Gastroesophageal sphincter (tissue), 4 donors: ENCODE measurements at regions not wholly inside any gene's neighbourhood (a gene's known extent, or its start where the extent isn't known, plus 50 kb on each side); places are given as distances from the start of the nearest gene placed in this dataset.

Experiments
- ATAC-seq: fragments of 150-250 bp; one replicate; pipeline ENCODE4 v1.9.1; 2016; ENCODE audit warnings: mild to moderate bottlenecking, moderate library complexity
- H3K27ac ChIP-seq, 4 donors: fragments of 200-600 bp; sonication (generic) in 3 of 4; 1 replicate in 3 of 4; 2 replicates in 1 of 4; pipeline ENCODE4 v1.5.1; 2016 to 2019
- H3K27me3 ChIP-seq: fragments of 200-600 bp; sonication (generic); one replicate; pipeline ENCODE4 v1.5.1; 2019
- H3K36me3 ChIP-seq, 2 donors: fragments of 200-600 bp; sonication (generic); one replicate each; pipeline ENCODE4 v1.5.1; 2019; ENCODE audit warnings: control low read depth in 1 of 2
- H3K4me1 ChIP-seq, 3 donors: fragments of 200-600 bp; sonication (generic); 1 replicate in 2 of 3; 2 replicates in 1 of 3; pipeline ENCODE4 v1.5.1; 2016 to 2019; ENCODE audit warnings: control low read depth in 2 of 3
- H3K4me3 ChIP-seq, 2 donors: fragments of 200-600 bp; sonication (generic); one replicate each; pipeline ENCODE4 v1.5.1; 2019; ENCODE audit warnings: mild to moderate bottlenecking in 1 of 2, moderate library complexity in 1 of 2
- H3K9me3 ChIP-seq, 3 donors: fragments of 200-600 bp; sonication (generic); one replicate each; pipeline ENCODE4 v1.5.1; 2017 to 2019; ENCODE audit warnings: control low read depth in 2 of 3
- CTCF ChIP-seq, 4 experiments: fragments of 200-600 bp in 2 of 4; fragments of 450-650 bp in 2 of 4; sonication (generic) in 1 of 4; IDR thresholded peaks; one replicate each; pipeline ENCODE4 v1.5.1; 2017 to 2019; ENCODE audit warnings: antibody characterized with exemption in 4 of 4, mild to moderate bottlenecking in 2 of 4, moderate library complexity in 2 of 4
- EP300 ChIP-seq: sonication (generic); formaldehyde crosslinking; IDR thresholded peaks from one replicate; pipeline ENCODE4 v1.6.1; 2017; ENCODE audit warnings: antibody characterized with exemption, mild to moderate bottlenecking
- POLR2A ChIP-seq, 2 donors: fragments of 450-650 bp; IDR thresholded peaks; one replicate each; pipeline ENCODE4 v1.6.1; 2017; ENCODE audit warnings: antibody characterized with exemption in 2 of 2, mild to moderate bottlenecking in 2 of 2, moderate library complexity in 1 of 2
- POLR2AphosphoS5 ChIP-seq: sonication (generic); formaldehyde crosslinking; IDR thresholded peaks from one replicate; pipeline ENCODE4 v1.6.1; 2017; ENCODE audit warnings: antibody characterized with exemption
- WGBS, 2 donors: methylation state at CpG; one replicate each; pipeline ENCODE4 v1.1.5; 2018; ENCODE audit warnings: low coverage in 1 of 2; 5-methylcytosine and 5-hydroxymethylcytosine counted together

- no peaks in the 10 kb centered on the region for H3K36me3 ChIP-seq
- no peak overlapping the region for H3K4me3 ChIP-seq
- ATAC-seq: no peak
- no peaks in the 10 kb centered on the region for H3K9me3 ChIP-seq
- H3K4me1 ChIP-seq: no peaks in the 10 kb centered on the region
- no peak for TF ChIP-seq CTCF (IDR thresholded peaks at IDR 0.05)
- no peaks in the 10 kb centered on the region for H3K27me3 ChIP-seq
- no peak overlapping the region for H3K27ac ChIP-seq
- WGBS, 2 donors: 78 to 100% methylated on average over 2 of the region's 2 CpGs
These were observed 826.4 kb downstream of the CDH11 start for GRCh38 chr16:64295466-64295865.

- TF ChIP-seq EP300 (no peak), POLR2AphosphoS5 (no peak), CTCF (IDR thresholded peaks at IDR 0.05) (no peak)
- ATAC-seq: no peak
- Histone ChIP-seq H3K4me1 (no peaks in the 10 kb centered on the region), H3K9me3 (no peaks in the 10 kb centered on the region), H3K36me3 (no peaks in the 10 kb centered on the region), H3K4me3 (no peak overlapping the region), H3K27ac (no peak overlapping the region), H3K27me3 (no peaks in the 10 kb centered on the region)
- 83 to 91% methylated on average over 3 to 4 of the region's 4 CpGs for WGBS, 2 donors
These were observed 828.9 kb downstream of the CDH11 start for GRCh38 chr16:64292953-64293352.

GRCh38 chr16:64292161-64292560 is 829.7 kb downstream of the CDH11 start:
- no peak for TF ChIP-seq EP300
- no peak for TF ChIP-seq POLR2AphosphoS5
- TF ChIP-seq CTCF (IDR thresholded peaks at IDR 0.05): no peak
- TF ChIP-seq POLR2A (IDR thresholded peaks at IDR 0.05): no peak
- Histone ChIP-seq H3K4me1 (no peaks in the 10 kb centered on the region), H3K4me3 (no peak overlapping the region), H3K27ac (no peak overlapping the region), H3K36me3 (no peaks in the 10 kb centered on the region), H3K9me3 (no peaks in the 10 kb centered on the region), H3K27me3 (no peaks in the 10 kb centered on the region)
- 58 to 64% methylated on average over 1 of the region's 1 CpG for WGBS, 2 donors
- ATAC-seq: no peak

- 69 to 81% methylated on average over 4 of the region's 4 CpGs for WGBS, 2 donors
- no peak overlapping the region for H3K4me3 ChIP-seq
- TF ChIP-seq POLR2AphosphoS5 (no peak), CTCF (IDR thresholded peaks at IDR 0.05) (no peak), POLR2A (IDR thresholded peaks at IDR 0.05) (no peak), EP300 (no peak)
- no peak overlapping the region for H3K27ac ChIP-seq
- H3K27me3 ChIP-seq: no peaks in the 10 kb centered on the region
- H3K36me3 ChIP-seq: no peaks in the 10 kb centered on the region
- no peaks in the 10 kb centered on the region for H3K4me1 ChIP-seq
- no peak for ATAC-seq
- H3K9me3 ChIP-seq: no peaks in the 10 kb centered on the region
These were observed 831.4 kb downstream of the CDH11 start for GRCh38 chr16:64290461-64290860.

- Histone ChIP-seq H3K9me3 (no peaks in the 10 kb centered on the region), H3K27ac (no peak overlapping the region), H3K4me1 (no peaks in the 10 kb centered on the region), H3K27me3 (no peaks in the 10 kb centered on the region), H3K36me3 (no peaks in the 10 kb centered on the region), H3K4me3 (no peak overlapping the region)
- TF ChIP-seq EP300 (no peak), POLR2AphosphoS5 (no peak), POLR2A (IDR thresholded peaks at IDR 0.05) (no peak), CTCF (IDR thresholded peaks at IDR 0.05) (no peak)
- WGBS, 2 donors: 63 to 76% methylated on average over 4 of the region's 4 CpGs
- no peak for ATAC-seq
These were observed 834.0 kb downstream of the CDH11 start for GRCh38 chr16:64287655-64288528.
